HG03469 (cell line): ENCODE measurements at regions not wholly inside any gene's neighbourhood (a gene's known extent, or its start where the extent isn't known, plus 50 kb on each side); places are given as distances from the start of the nearest gene placed in this dataset.
"Not testable (repeated sequence)": the region's sequence is repeated elsewhere in the genome, so short reads cannot be mapped to it uniquely, and the experiment has no call there.

ENCODE experiments used
- ATAC-seq: cut with Tn5 transposase; IDR thresholded peaks from one replicate; pipeline ENCODE4 v1.9.1; 2021; ENCODE audit warnings: mild to moderate bottlenecking, moderate library complexity, moderate number of reproducible peaks; ENCODE audit not compliant: unreplicated experiment

- ATAC-seq: no peak
Observed at GRCh38 chr6:2324166-2324953, 79.0 kb upstream of the GMDS start.

GRCh38 chr6:2317498-2317897 is 72.1 kb upstream of the GMDS start:
- not testable (repeated sequence) for ATAC-seq

GRCh38 chr6:2314641-2315040 is 69.2 kb upstream of the GMDS start:
- no peak for ATAC-seq

- no peak for ATAC-seq
Observed at GRCh38 chr6:2310042-2310441, 64.6 kb upstream of the GMDS start.

GRCh38 chr6:2309122-2309521 is 63.7 kb upstream of the GMDS start:
- ATAC-seq: no peak

- no peak for ATAC-seq
Observed at GRCh38 chr6:2307799-2308198, 62.4 kb upstream of the GMDS start.

- ATAC-seq: no peak
Observed at GRCh38 chr6:2305951-2306350, 60.5 kb upstream of the GMDS start.

GRCh38 chr6:2302482-2302881 is 57.1 kb upstream of the GMDS start:
- ATAC-seq: not testable (repeated sequence)

GRCh38 chr6:2296781-2297180 is 51.4 kb upstream of the GMDS start:
- ATAC-seq: no peak
